NCI-H146 treated with DMSO at 0.1 percent for 48 hours (cell line): ENCODE measurements at regions not wholly inside any gene's neighbourhood (a gene's known extent, or its start where the extent isn't known, plus 50 kb on each side); places are given as distances from the start of the nearest gene placed in this dataset.

ENCODE experiments used
- DNase-seq: peaks from one replicate; lab custom pipeline; 2025; ENCODE audit not compliant: unreplicated experiment; lab: John Stamatoyannopoulos, UW

DNA sequence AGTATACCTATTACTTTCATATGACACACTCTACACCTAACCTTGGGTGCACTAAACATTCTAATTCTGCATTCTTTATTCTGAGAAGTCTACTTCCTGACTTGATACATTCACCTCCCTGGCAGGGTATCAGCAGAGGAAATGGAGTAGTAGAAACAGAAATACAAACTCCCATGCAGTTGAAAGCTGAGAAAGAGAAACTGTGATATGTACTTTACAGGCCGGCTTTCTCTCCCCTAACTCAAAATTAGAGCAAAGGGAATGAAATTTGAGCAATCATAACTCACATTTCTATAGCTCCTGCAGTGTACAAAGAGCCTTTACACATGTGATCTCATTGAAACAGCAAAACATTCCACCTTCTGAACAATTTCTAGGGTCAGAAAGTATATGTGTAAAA lies 135.5 kb upstream of the COL8A1 start:
- DNase-seq: no peak

DNA sequence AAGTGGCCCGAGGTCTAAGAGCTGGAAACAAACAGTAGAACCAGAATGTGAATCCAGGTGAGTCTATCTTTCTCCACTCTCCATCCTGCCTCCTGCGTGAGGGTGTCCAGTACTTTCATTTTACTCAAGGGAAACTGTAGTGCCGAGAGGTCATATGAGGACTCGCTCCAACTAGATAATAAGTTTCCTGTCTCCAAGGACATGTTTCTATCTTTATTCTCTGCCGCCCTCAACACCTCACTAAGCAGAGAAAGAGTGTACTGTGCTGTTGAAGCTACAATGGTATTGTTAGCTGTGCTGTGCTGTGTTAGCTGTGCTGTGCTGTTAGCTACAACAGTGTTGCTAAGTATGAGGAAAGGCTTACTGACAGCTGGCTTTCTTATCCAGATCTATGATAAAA lies 137.9 kb upstream of the COL8A1 start:
- DNase-seq: no peak

- no peak for DNase-seq
Measured at GRCh38 chr3:99499235-99500158, 138.9 kb upstream of the COL8A1 start.

DNA sequence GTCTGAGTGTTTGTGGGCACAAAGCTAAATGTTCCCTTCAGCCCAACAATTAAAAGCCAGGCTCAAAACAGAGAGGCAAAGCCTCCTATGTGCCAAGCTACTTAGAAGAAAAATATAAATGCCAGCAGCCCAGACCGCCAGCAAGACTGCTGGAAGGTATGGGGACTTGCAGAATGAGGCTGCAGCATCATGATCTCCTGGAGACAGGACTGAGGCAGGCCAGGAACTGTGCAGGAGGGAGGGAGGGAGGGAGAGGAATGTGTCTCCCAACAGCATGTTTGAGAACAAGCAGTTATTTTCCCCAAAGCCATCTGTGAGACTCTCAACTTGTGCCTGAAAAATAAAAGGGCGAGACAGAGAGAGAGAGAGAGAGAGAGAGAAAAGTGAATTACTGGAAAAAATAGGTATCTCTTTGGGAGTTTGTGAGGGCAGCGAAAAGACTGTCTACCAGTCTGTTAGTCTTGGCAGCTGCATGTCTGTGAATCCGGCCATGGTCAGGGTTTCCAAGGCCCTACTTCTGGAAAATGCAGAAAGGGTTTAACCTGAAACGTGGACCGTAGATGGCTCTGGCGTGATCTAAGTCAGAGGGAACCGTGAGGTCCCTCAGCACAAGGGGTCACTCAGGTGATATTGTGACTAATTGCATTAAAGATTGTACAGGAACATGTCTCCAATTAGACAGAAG lies 139.7 kb upstream of the COL8A1 start:
- DNase-seq: no peak

DNA sequence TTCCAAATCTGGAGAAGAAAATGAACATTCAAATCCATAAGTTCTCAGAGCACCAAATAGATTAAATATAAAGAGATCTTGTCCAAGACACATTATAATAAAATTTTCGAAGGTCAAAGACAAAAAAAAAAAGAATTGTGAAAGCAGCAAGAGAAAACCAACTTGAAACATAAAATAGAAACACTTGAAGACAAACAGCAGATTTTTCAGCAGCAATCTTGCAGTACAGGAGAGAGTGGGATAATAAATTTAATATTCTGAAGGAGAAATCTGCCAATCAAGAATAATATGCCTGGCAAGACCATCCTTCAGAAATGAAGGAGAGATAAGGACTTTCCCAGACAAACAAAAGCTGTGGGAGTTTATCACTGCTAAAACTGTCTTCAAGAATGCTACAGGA lies 150.5 kb upstream of the COL8A1 start:
- no peak for DNase-seq

GRCh38 chr3:99485286-99485685 lies 153.1 kb upstream of the COL8A1 start:
- DNase-seq: no peak

- no peak for DNase-seq
Measured at GRCh38 chr3:99484871-99485270, 153.5 kb upstream of the COL8A1 start.

GRCh38 chr3:99483841-99484240 lies 154.6 kb upstream of the COL8A1 start:
- no peak for DNase-seq

DNA sequence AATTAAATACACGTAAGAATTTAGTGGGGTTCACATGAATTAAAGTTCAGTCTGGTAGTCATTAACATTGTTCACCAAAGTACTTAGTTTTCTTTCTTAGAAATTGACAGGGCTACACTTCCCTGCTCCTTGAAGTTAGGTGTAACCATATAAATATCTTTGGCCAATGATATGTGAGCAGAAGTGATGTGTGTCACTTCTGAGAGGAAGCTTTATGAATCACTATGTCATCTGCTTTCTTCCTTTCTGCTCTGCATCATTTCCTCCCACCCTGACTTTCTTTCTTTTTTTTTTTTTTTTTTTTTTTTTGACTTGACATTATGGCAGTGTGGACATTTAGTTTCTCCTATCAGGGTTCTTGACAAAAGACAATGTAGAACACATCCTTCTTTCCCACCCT lies 156.2 kb upstream of the COL8A1 start:
- DNase-seq: no peak

DNA sequence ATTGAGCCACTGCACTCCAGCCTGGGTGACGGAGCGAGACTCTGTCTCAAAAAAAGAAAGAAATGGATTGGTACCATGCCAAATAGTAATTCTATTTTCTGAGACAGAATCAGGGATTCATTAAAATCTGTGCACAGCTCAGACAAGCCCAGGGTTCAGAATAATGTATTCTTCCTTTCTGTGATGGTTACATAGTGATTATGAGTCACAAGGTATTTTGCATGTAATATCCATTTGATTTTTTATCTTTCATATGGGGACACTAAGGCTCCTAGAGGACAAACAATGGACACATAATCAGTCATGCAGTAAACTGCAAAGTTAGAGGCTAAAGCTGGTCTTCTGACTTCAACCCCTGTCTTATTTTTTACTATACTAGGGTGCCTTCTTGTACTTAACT lies 156.8 kb upstream of the COL8A1 start:
- DNase-seq: no peak

DNA sequence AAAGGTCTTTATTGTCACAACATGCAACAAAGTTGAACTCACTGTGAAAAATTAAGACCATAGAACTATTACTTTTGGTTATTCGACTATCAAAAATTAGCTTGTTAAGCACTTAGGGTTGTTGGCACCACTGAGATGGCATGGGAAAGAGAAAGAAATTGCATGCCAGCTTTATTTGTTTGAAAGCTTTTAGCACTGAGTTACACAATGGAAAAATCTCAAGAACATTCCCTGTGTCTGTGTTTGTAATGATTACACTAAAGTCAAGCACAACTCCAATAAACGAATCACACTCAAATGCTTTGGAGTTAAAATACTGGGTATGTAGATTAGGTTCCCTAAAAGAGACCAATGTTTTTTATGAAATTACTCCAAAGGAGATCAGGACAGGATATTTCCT lies 158.6 kb upstream of the COL8A1 start:
- no peak for DNase-seq

GRCh38 chr3:99477650-99478049 lies 160.7 kb upstream of the COL8A1 start:
- no peak for DNase-seq

- no peak for DNase-seq
Measured at GRCh38 chr3:99475229-99475628, 163.2 kb upstream of the COL8A1 start.

GRCh38 chr3:99474776-99475175 lies 163.6 kb upstream of the COL8A1 start:
- DNase-seq: no peak

GRCh38 chr3:99473321-99473751 lies 165.1 kb upstream of the COL8A1 start:
- DNase-seq: no peak

- no peak for DNase-seq
Measured at GRCh38 chr3:99472385-99472784, 166.0 kb upstream of the COL8A1 start.

GRCh38 chr3:99471353-99472323 lies 166.8 kb upstream of the COL8A1 start:
- DNase-seq: no peak

DNA sequence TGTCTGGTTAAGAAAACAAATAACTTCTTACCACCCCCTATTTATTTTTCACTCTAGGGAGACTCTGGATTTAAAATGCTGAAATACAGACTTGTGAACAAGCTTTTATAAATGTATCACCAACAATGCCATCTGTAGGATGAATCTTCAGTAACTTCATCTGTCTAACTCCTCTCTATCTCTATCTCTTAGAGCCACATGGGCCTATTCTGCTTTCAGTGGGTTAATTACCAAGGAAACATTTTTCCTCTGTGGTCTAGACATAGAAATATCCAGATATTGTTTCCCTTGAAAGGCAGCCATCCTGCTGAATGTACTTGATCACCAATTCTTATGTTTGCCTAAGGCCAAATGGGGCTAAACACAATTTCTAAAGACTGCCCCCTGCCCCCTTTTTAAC lies 167.6 kb upstream of the COL8A1 start:
- DNase-seq: no peak

GRCh38 chr3:99468918-99469317 lies 169.5 kb upstream of the COL8A1 start:
- no peak for DNase-seq

DNA sequence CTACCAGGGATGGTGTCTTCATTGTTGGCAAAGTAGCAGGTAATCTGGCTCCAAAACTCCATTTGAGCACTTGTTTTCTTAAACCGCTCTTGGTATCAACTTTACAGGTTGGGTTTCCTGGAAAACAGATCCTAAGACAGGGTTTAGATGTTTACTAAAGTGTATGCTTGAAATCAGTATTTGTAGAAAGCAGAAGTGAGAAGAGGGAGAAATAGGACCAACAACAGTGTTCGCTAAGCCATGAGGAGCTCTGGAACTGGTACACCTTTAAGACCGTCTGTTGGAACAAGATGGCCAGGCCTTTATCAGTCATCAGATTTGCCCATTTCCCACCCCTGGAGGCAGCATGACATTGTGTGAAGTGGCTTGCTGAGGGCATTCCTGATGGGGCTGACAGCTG lies 171.0 kb upstream of the COL8A1 start:
- no peak for DNase-seq

DNA sequence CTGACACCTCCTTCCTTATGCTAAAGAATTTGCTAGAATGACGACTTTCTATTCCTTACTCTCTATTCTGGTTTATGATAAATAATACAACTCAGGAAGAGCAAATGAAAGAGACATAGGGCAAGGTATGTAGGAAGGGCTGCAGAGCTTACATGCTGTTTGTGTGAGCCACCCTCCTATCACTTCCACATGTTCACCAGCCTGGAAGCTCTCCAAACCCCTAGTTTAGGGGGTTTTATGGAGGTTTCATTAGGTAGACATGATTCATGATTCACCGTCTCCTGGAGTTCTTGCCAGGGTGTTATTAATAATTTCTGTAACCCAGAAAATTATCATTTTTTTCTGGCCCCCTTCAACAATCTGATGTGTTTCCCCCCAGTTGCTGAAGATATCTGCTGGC lies 172.1 kb upstream of the COL8A1 start:
- DNase-seq: no peak
